Mesenchymal stem cell (in vitro differentiated cells and primary cell): ENCODE measurements at regions not wholly inside any gene's neighbourhood (a gene's known extent, or its start where the extent isn't known, plus 50 kb on each side); places are given as distances from the start of the nearest gene placed in this dataset.

Experiments
- DNase-seq: peaks from one replicate; pipeline ENCODE4 v3.0.0-alpha.2; 2013
- H2AFZ ChIP-seq: one replicate; pipeline ENCODE4 v1.6.1; 2013; ENCODE audit warnings: low read depth, mild to moderate bottlenecking, control low read depth, inconsistent platforms, low read length, moderate library complexity
- H2AK5ac ChIP-seq: 2 replicates; pipeline ENCODE4 v1.6.1; 2013; ENCODE audit warnings: low read length, moderate library complexity, mild to moderate bottlenecking, inconsistent platforms; ENCODE audit not compliant: severe bottlenecking
- H2BK120ac ChIP-seq: one replicate; pipeline ENCODE4 v1.6.1; 2013; ENCODE audit warnings: low read depth, mild to moderate bottlenecking, inconsistent platforms, low read length, moderate library complexity
- H2BK12ac ChIP-seq, 2 experiments: one replicate each; pipeline ENCODE4 v1.6.1; 2013; ENCODE audit warnings: inconsistent platforms in 2 of 2, low read length in 2 of 2, mild to moderate bottlenecking in 2 of 2, moderate library complexity in 2 of 2, control low read depth in 1 of 2
- H2BK15ac ChIP-seq: one replicate; pipeline ENCODE4 v1.6.1; 2013; ENCODE audit warnings: mild to moderate bottlenecking, low read depth, inconsistent platforms; ENCODE audit not compliant: poor library complexity, severe bottlenecking
- H2BK5ac ChIP-seq: 2 replicates; pipeline ENCODE4 v1.6.1; 2013; ENCODE audit warnings: low read depth, mild to moderate bottlenecking, low read length, control low read depth, inconsistent platforms; ENCODE audit not compliant: poor library complexity, severe bottlenecking
- H3K14ac ChIP-seq, 2 experiments: one replicate each; pipeline ENCODE4 v1.6.1; 2013; ENCODE audit warnings: inconsistent platforms in 2 of 2, low read length in 2 of 2, control low read depth in 1 of 2, mild to moderate bottlenecking in 1 of 2, moderate library complexity in 1 of 2
- H3K18ac ChIP-seq, 2 experiments: one replicate each; pipeline ENCODE4 v1.6.1; 2013; ENCODE audit warnings: inconsistent platforms in 2 of 2, low read length in 2 of 2, control low read depth in 1 of 2, low read depth in 1 of 2, mild to moderate bottlenecking in 1 of 2
- H3K23ac ChIP-seq, 2 experiments: one replicate each; pipeline ENCODE4 v1.6.1; 2013; ENCODE audit warnings: inconsistent platforms in 2 of 2, low read length in 2 of 2, mild to moderate bottlenecking in 2 of 2, moderate library complexity in 2 of 2, control low read depth in 1 of 2
- H3K27ac ChIP-seq: 2 replicates; pipeline ENCODE4 v1.5.1; 2013; ENCODE audit warnings: mild to moderate bottlenecking, moderate library complexity, low read length, control low read depth, inconsistent platforms; ENCODE audit not compliant: poor library complexity, severe bottlenecking
- H3K27me3 ChIP-seq, 2 experiments: 2 replicates each; pipeline versions ENCODE4 v1.6.1 to v1.7.0; 2013; ENCODE audit warnings: low read length in 2 of 2, mild to moderate bottlenecking in 2 of 2, moderate library complexity in 2 of 2, control low read depth in 1 of 2, inconsistent platforms in 1 of 2; ENCODE audit not compliant: control insufficient read depth in 1 of 2, insufficient read depth in 1 of 2
- H3K36me3 ChIP-seq, 2 experiments: 2 replicates each; pipeline versions ENCODE4 v1.6.1 to v1.7.0; 2013; ENCODE audit warnings: low read length in 2 of 2, control low read depth in 1 of 2, inconsistent platforms in 1 of 2, low read depth in 1 of 2, mild to moderate bottlenecking in 1 of 2; ENCODE audit not compliant: insufficient read depth in 2 of 2, control insufficient read depth in 1 of 2
- H3K4ac ChIP-seq, 2 experiments: one replicate each; pipeline ENCODE4 v1.6.1; 2013; ENCODE audit warnings: inconsistent platforms in 2 of 2, low read length in 2 of 2, mild to moderate bottlenecking in 2 of 2, moderate library complexity in 2 of 2, control low read depth in 1 of 2, low read depth in 1 of 2
- H3K4me1 ChIP-seq: 2 replicates; pipeline ENCODE4 v1.6.1; 2013; ENCODE audit warnings: low read depth, low read length, control low read depth; ENCODE audit not compliant: control insufficient read depth, insufficient read depth
- H3K4me2 ChIP-seq: 2 replicates; pipeline ENCODE4 v1.6.1; 2013; ENCODE audit warnings: low read length, mild to moderate bottlenecking, inconsistent platforms; ENCODE audit not compliant: poor library complexity, severe bottlenecking
- H3K4me3 ChIP-seq, 2 experiments: 2 replicates each; pipeline versions ENCODE4 v1.5.1 to v1.7.0; 2013; ENCODE audit warnings: low read length in 2 of 2, mild to moderate bottlenecking in 2 of 2, control low read depth in 1 of 2, low read depth in 1 of 2; ENCODE audit not compliant: insufficient read depth in 1 of 2
- H3K79me1 ChIP-seq: replicated peaks from 2 replicates; pipeline ENCODE4 v1.6.1; 2013; ENCODE audit warnings: mild to moderate bottlenecking, control low read depth, low read length, inconsistent platforms; ENCODE audit not compliant: poor library complexity, severe bottlenecking
- H3K9ac ChIP-seq: 2 replicates; pipeline ENCODE4 v1.7.0; 2013; ENCODE audit warnings: mild to moderate bottlenecking, low read length, moderate library complexity
- H3K9me3 ChIP-seq: 2 replicates; pipeline ENCODE4 v1.7.0; 2013; ENCODE audit warnings: mild to moderate bottlenecking, low read length; ENCODE audit not compliant: control insufficient read depth
- H4K8ac ChIP-seq: one replicate; pipeline ENCODE4 v1.6.1; 2013; ENCODE audit warnings: inconsistent platforms, mild to moderate bottlenecking, low read length, moderate library complexity
- H4K91ac ChIP-seq: one replicate; pipeline ENCODE4 v1.6.1; 2013; ENCODE audit warnings: mild to moderate bottlenecking, low read length, inconsistent platforms
- WGBS: methylation state at CpG from one replicate; pipeline ENCODE4 v1.1.7; 2013; ENCODE audit warnings: mixed read lengths; 5-methylcytosine and 5-hydroxymethylcytosine counted together

- H2BK120ac ChIP-seq = peak overlapping the region; percentile 19
- no peak overlapping the region for H3K14ac ChIP-seq
- H3K4me1 ChIP-seq = peaks cover 18% of the 10 kb centered on the region
- no peak overlapping the region for H3K23ac ChIP-seq
- H3K79me1 ChIP-seq = no peaks in the 10 kb centered on the region
- H3K27me3 ChIP-seq = peaks cover 81 to 89% of the 10 kb centered on the region in 2 experiments
- no peak overlapping the region for H2BK12ac ChIP-seq
- H2AK5ac ChIP-seq = no peak overlapping the region
- no peak overlapping the region for H3K18ac ChIP-seq
- no peak overlapping the region for H4K8ac ChIP-seq
- H2AFZ ChIP-seq = no peak overlapping the region
- no peak overlapping the region for H2BK5ac ChIP-seq
- H3K36me3 ChIP-seq = no peaks in the 10 kb centered on the region
- no peak overlapping the region for H2BK15ac ChIP-seq
- H3K27ac ChIP-seq = no peak overlapping the region
- 2% methylated on average over 50 of the region's 93 CpGs for WGBS
- H3K4me3 ChIP-seq = no peak overlapping the region
- H3K9ac ChIP-seq = no peak overlapping the region
- no peak overlapping the region for H4K91ac ChIP-seq
- DNase-seq = no peak
- no peaks in the 10 kb centered on the region for H3K9me3 ChIP-seq
- H3K4ac ChIP-seq = no peak overlapping the region
- no peak overlapping the region for H3K4me2 ChIP-seq
Measured at GRCh38 chr12:111033281-111034082, 113.1 kb upstream of the MYL2 start.

GRCh38 chr12:111032591-111032919 is 112.2 kb upstream of the MYL2 start:
- Histone ChIP-seq H2BK12ac (no peak overlapping the region), H3K27me3 (peaks cover 75 to 89% of the 10 kb centered on the region in 2 experiments), H3K9me3 (no peaks in the 10 kb centered on the region), H3K4ac (no peak overlapping the region), H3K14ac (no peak overlapping the region), H3K36me3 (no peaks in the 10 kb centered on the region), H3K27ac (no peak overlapping the region), H2AFZ (no peak overlapping the region), H3K4me3 (no peak overlapping the region), H3K18ac (no peak overlapping the region), H3K79me1 (no peaks in the 10 kb centered on the region), H2AK5ac (no peak overlapping the region), H3K9ac (no peak overlapping the region), H2BK15ac (no peak overlapping the region), H2BK5ac (no peak overlapping the region), H3K23ac (no peak overlapping the region), H4K8ac (no peak overlapping the region), H4K91ac (no peak overlapping the region), H2BK120ac (no peak overlapping the region), H3K4me1 (peaks cover 18% of the 10 kb centered on the region), H3K4me2 (no peak overlapping the region)
- WGBS = 67% methylated on average over 5 of the region's 5 CpGs
- no peak for DNase-seq

GRCh38 chr12:111031916-111032590 is 111.7 kb upstream of the MYL2 start:
- Histone ChIP-seq H3K9me3 (no peaks in the 10 kb centered on the region), H4K8ac (no peak overlapping the region), H3K4me1 (peaks cover 18% of the 10 kb centered on the region), H3K18ac (no peak overlapping the region), H3K36me3 (no peaks in the 10 kb centered on the region), H3K27me3 (peaks cover 72 to 87% of the 10 kb centered on the region in 2 experiments), H2BK12ac (no peak overlapping the region), H3K4me3 (no peak overlapping the region), H3K27ac (no peak overlapping the region), H3K4ac (no peak overlapping the region), H2BK15ac (no peak overlapping the region), H3K23ac (no peak overlapping the region), H3K79me1 (no peaks in the 10 kb centered on the region), H2AK5ac (no peak overlapping the region), H4K91ac (no peak overlapping the region), H3K9ac (no peak overlapping the region), H2BK120ac (no peak overlapping the region), H3K14ac (no peak overlapping the region), H3K4me2 (no peak overlapping the region), H2AFZ (no peak overlapping the region), H2BK5ac (no peak overlapping the region)
- no peak for DNase-seq
- WGBS = 79% methylated on average over 6 of the region's 8 CpGs

- H3K14ac ChIP-seq = no peak overlapping the region
- no peak overlapping the region for H3K9ac ChIP-seq
- no peak for DNase-seq
- no peak overlapping the region for H3K4me2 ChIP-seq
- peaks cover 69 to 88% of the 10 kb centered on the region in 2 experiments for H3K27me3 ChIP-seq
- H3K23ac ChIP-seq = no peak overlapping the region
- no peaks in the 10 kb centered on the region for H3K36me3 ChIP-seq
- H3K27ac ChIP-seq = no peak overlapping the region
- peaks cover 17% of the 10 kb centered on the region for H3K4me1 ChIP-seq
- H3K9me3 ChIP-seq = no peaks in the 10 kb centered on the region
- WGBS = 68% methylated on average over 4 of the region's 5 CpGs
- no peak overlapping the region for H3K18ac ChIP-seq
- no peak overlapping the region for H2AK5ac ChIP-seq
- no peaks in the 10 kb centered on the region for H3K79me1 ChIP-seq
- H2AFZ ChIP-seq = no peak overlapping the region
- H2BK12ac ChIP-seq = no peak overlapping the region
- no peak overlapping the region for H4K8ac ChIP-seq
- no peak overlapping the region for H2BK15ac ChIP-seq
- H2BK5ac ChIP-seq = no peak overlapping the region
- no peak overlapping the region for H4K91ac ChIP-seq
- H3K4me3 ChIP-seq = no peak overlapping the region
- no peak overlapping the region for H3K4ac ChIP-seq
- H2BK120ac ChIP-seq = no peak overlapping the region
Measured at GRCh38 chr12:111030800-111031199, 110.4 kb upstream of the MYL2 start.
